CD14-positive monocyte (primary cell): ENCODE measurements at regions not wholly inside any gene's neighbourhood (a gene's known extent, or its start where the extent isn't known, plus 50 kb on each side); places are given as distances from the start of the nearest gene placed in this dataset.
"Not testable (repeated sequence)": the region's sequence is repeated elsewhere in the genome, so short reads cannot be mapped to it uniquely, and the experiment has no call there.

Experiments
- DNase-seq, 3 donors: peaks; one replicate each; pipeline ENCODE4 v3.0.0-alpha.2; 2011 to 2022
- H2AFZ ChIP-seq: 2 replicates; pipeline ENCODE4 v1.6.0; 2012; ENCODE audit warnings: mild to moderate bottlenecking, low read depth, low read length, inconsistent platforms; ENCODE audit not compliant: insufficient read depth, poor library complexity, severe bottlenecking
- H3K27ac ChIP-seq, 2 donors: 1 replicate in 1 of 2; 2 replicates in 1 of 2; pipeline ENCODE4 v1.5.1; 2012 to 2013; ENCODE audit warnings: low read length in 2 of 2, control low read depth in 1 of 2, inconsistent platforms in 1 of 2, low read depth in 1 of 2, mild to moderate bottlenecking in 1 of 2
- H3K27me3 ChIP-seq, 2 donors: one replicate each; pipeline versions ENCODE4 v1.6.0 to v1.6.1; 2011 to 2013; ENCODE audit warnings: low read length in 2 of 2; ENCODE audit not compliant: control insufficient read depth in 2 of 2, insufficient read depth in 2 of 2
- H3K36me3 ChIP-seq, 2 donors: replicated peaks in 1 of 2; 1 replicate in 1 of 2; 2 replicates in 1 of 2; pipeline versions ENCODE4 v1.5.1 to v1.6.1; 2012 to 2013; ENCODE audit warnings: low read length in 2 of 2, control low read depth in 1 of 2, inconsistent platforms in 1 of 2, mild to moderate bottlenecking in 1 of 2; ENCODE audit not compliant: insufficient read depth in 2 of 2, control insufficient read depth in 1 of 2
- H3K4me1 ChIP-seq, 2 donors: 1 replicate in 1 of 2; 2 replicates in 1 of 2; pipeline versions ENCODE4 v1.5.1 to v1.6.1; 2012 to 2013; ENCODE audit warnings: low read length in 2 of 2, control low read depth in 1 of 2, inconsistent platforms in 1 of 2, mild to moderate bottlenecking in 1 of 2, moderate library complexity in 1 of 2; ENCODE audit not compliant: insufficient read depth in 2 of 2, control insufficient read depth in 1 of 2
- H3K4me2 ChIP-seq: replicated peaks from 2 replicates; pipeline ENCODE3; 2012; ENCODE audit warnings: low read length, moderate library complexity, mild to moderate bottlenecking; ENCODE audit not compliant: poor library complexity, severe bottlenecking; ENCODE audit errors: extremely low read depth
- H3K4me3 ChIP-seq, 3 experiments: fragments of 200-600 bp in 1 of 3; sonication (generic) in 1 of 3; replicated peaks in 1 of 3; 1 replicate in 2 of 3; 2 replicates in 1 of 3; pipeline ENCODE4 v1.5.1; 2011 to 2013; ENCODE audit warnings: low read length in 3 of 3, mild to moderate bottlenecking in 3 of 3, control low read depth in 2 of 3, low read depth in 2 of 3, inconsistent platforms in 1 of 3, moderate library complexity in 1 of 3
- H3K79me2 ChIP-seq: 2 replicates; pipeline ENCODE4 v1.6.0; 2012; ENCODE audit warnings: mild to moderate bottlenecking, control low read depth, inconsistent platforms, low read length, moderate library complexity; ENCODE audit not compliant: insufficient read depth
- H3K9ac ChIP-seq: 2 replicates; pipeline ENCODE4 v1.6.0; 2017; ENCODE audit warnings: low read length, mild to moderate bottlenecking; ENCODE audit not compliant: insufficient read depth, poor library complexity, severe bottlenecking
- H3K9me3 ChIP-seq, 2 donors: replicated peaks in 1 of 2; 1 replicate in 1 of 2; 2 replicates in 1 of 2; pipeline versions ENCODE4 v1.5.1 to v1.6.1; 2012 to 2013; ENCODE audit warnings: low read length in 2 of 2, control low read depth in 1 of 2; ENCODE audit not compliant: control insufficient read depth in 1 of 2, insufficient read depth in 1 of 2
- H4K20me1 ChIP-seq: 2 replicates; pipeline ENCODE4 v1.6.0; 2012; ENCODE audit warnings: mild to moderate bottlenecking, low read length, control low read depth, moderate library complexity; ENCODE audit not compliant: insufficient read depth
- H3K27ac Mint-ChIP-seq, 7 donors: one replicate each; pipeline ENCODE4 v1.8.0; 2020; ENCODE audit warnings: mild to moderate bottlenecking in 7 of 7, mixed read lengths in 7 of 7, moderate library complexity in 6 of 7, inconsistent platforms in 2 of 7
- H3K27me3 Mint-ChIP-seq, 3 donors: one replicate each; pipeline ENCODE4 v1.8.0; 2021 to 2022; ENCODE audit warnings: low read depth in 3 of 3, mild to moderate bottlenecking in 3 of 3, mixed read lengths in 3 of 3, moderate library complexity in 3 of 3, inconsistent platforms in 1 of 3
- H3K36me3 Mint-ChIP-seq, 2 donors: one replicate each; pipeline ENCODE4 v1.8.0; 2020; ENCODE audit warnings: mixed read lengths in 2 of 2, inconsistent platforms in 1 of 2, mild to moderate bottlenecking in 1 of 2
- H3K4me1 Mint-ChIP-seq: one replicate; pipeline ENCODE4 v1.8.0; 2020; ENCODE audit warnings: mild to moderate bottlenecking, mixed read lengths
- H3K4me3 Mint-ChIP-seq, 2 donors: one replicate each; pipeline ENCODE4 v1.8.0; 2020; ENCODE audit warnings: mild to moderate bottlenecking in 2 of 2, mixed read lengths in 2 of 2, moderate library complexity in 1 of 2
- H3K9me3 Mint-ChIP-seq, 7 donors: one replicate each; pipeline ENCODE4 v1.8.0; 2020 to 2022; ENCODE audit warnings: mixed read lengths in 7 of 7, mild to moderate bottlenecking in 6 of 7, moderate library complexity in 6 of 7, inconsistent platforms in 2 of 7
- WGBS: methylation state at CpG from one replicate; pipeline ENCODE4 v1.1.5; 2013; ENCODE audit warnings: missing lambda C conversion rate; ENCODE audit not compliant: insufficient coverage; 5-methylcytosine and 5-hydroxymethylcytosine counted together
- intact Hi-C, 2 donors: fragments of 100-400 bp; cut with micrococcal nuclease; formaldehyde crosslinking; loops; one replicate each; pipeline versions ENCODE4 v1.15.0 to v1.15.1; 2023
- TF ChIP-seq, protein P1 (sequence below): fragments of 200-600 bp; IDR thresholded peaks from one replicate; pipeline ENCODE4 v1.8.0; 2022; ENCODE audit warnings: antibody characterized with exemption, mild to moderate bottlenecking

DNA sequence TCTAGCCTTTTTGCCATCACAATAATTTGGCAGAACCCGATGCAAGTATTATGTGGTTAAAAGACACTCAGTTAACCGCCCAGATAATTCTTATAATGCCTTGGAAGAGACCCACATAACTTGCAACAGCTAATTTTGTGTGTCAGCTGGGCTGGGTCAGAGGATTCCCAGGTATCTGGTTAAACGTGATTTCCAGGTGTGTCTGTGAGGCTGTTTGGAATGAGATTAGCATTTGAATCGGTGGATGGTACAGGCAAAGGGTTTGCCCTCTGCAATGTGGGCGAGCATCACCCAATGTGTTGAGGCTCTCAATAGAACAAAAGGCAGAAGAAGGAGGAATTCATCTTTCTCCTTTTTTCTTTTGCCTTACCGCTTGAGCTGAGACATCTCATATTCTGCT, 314.2 kb upstream of the PUDP start:
- TF ChIP-seq, protein P1, sequence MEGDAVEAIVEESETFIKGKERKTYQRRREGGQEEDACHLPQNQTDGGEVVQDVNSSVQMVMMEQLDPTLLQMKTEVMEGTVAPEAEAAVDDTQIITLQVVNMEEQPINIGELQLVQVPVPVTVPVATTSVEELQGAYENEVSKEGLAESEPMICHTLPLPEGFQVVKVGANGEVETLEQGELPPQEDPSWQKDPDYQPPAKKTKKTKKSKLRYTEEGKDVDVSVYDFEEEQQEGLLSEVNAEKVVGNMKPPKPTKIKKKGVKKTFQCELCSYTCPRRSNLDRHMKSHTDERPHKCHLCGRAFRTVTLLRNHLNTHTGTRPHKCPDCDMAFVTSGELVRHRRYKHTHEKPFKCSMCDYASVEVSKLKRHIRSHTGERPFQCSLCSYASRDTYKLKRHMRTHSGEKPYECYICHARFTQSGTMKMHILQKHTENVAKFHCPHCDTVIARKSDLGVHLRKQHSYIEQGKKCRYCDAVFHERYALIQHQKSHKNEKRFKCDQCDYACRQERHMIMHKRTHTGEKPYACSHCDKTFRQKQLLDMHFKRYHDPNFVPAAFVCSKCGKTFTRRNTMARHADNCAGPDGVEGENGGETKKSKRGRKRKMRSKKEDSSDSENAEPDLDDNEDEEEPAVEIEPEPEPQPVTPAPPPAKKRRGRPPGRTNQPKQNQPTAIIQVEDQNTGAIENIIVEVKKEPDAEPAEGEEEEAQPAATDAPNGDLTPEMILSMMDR, result no peak
- Mint-ChIP-seq H3K4me3 (no peak overlapping the region), H3K36me3 (no peaks in the 10 kb centered on the region), H3K27me3 (peaks cover 0 to 1% (median 1%) of the 10 kb centered on the region in 3 donors), H3K27ac (no peak overlapping the region), H3K9me3 (peaks cover 2 to 13% (median 4%) of the 10 kb centered on the region in 7 donors), H3K4me1 (no peaks in the 10 kb centered on the region)
- no peaks in the 10 kb centered on the region for H3K79me2 ChIP-seq
- H3K9ac ChIP-seq, result no peak overlapping the region
- no peak overlapping the region for H3K4me3 ChIP-seq
- no peaks in the 10 kb centered on the region for H3K9me3 ChIP-seq
- no peaks in the 10 kb centered on the region for H3K27me3 ChIP-seq
- no peak for DNase-seq
- H3K36me3 ChIP-seq, result no peaks in the 10 kb centered on the region
- no peak overlapping the region for H3K4me2 ChIP-seq
- intact Hi-C loops, result no loop called here
- WGBS, result 70% methylated on average over 2 of the region's 6 CpGs
- H3K27ac ChIP-seq, result no peak overlapping the region
- no peak overlapping the region for H2AFZ ChIP-seq
- no peaks in the 10 kb centered on the region for H3K4me1 ChIP-seq
- H4K20me1 ChIP-seq, result no peaks in the 10 kb centered on the region

DNA sequence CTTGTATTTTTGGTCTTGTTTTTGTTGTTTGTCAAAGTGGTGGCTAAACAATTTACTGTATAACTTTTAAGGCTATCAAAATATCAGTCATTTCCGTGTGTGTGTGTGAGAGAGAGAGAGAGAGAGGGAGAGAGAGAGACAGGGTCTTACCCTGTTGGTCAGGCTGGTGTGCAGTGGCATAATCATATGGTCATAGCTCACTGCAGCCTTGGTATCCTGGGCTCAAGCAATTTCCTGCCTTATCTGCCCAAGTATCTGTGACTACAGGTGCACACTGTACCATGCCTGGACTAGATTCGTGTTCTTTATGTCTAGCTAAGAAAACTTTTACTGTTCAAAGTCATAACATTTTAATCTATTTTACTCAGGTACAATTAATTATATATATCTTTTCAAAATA, 313.1 kb upstream of the PUDP start:
- H3K36me3 Mint-ChIP-seq, H3K9me3 ChIP-seq, H3K4me1 ChIP-seq, H3K36me3 ChIP-seq, H3K27me3 Mint-ChIP-seq, DNase-seq, H3K79me2 ChIP-seq, H3K4me2 ChIP-seq, H3K27ac ChIP-seq, H4K20me1 ChIP-seq, H3K27ac Mint-ChIP-seq, H3K27me3 ChIP-seq, H3K9ac ChIP-seq, H3K4me3 ChIP-seq, H3K4me1 Mint-ChIP-seq, H2AFZ ChIP-seq, H3K4me3 Mint-ChIP-seq, intact Hi-C loops: not testable (repeated sequence)
- H3K9me3 Mint-ChIP-seq, result peaks cover 2 to 12% (median 4%) of the 10 kb centered on the region in 7 donors
- WGBS, result no CpG with 5 or more reads among the region's 2 CpGs
